ENCODE measurements at regions not wholly inside any gene's neighbourhood (a gene's known extent, or its start where the extent isn't known, plus 50 kb on each side); places are given as distances from the start of the nearest gene placed in this dataset.
"Not testable (repeated sequence)": the region's sequence is repeated elsewhere in the genome, so short reads cannot be mapped to it uniquely, and the experiment has no call there.

- FAIRE-seq (no peak), DNase-seq (ENCODE audit: insufficient read length, low spot score) (no peak)
- no peak for TF ChIP-seq CTCF (IDR thresholded peaks at IDR 0.05; ENCODE audit: insufficient read depth, missing control alignments)
These were observed 74.3 kb upstream of the NPAS2 start for GRCh38 chr2:100745604-100746003.

GRCh38 chr2:100747551-100747950 is 72.4 kb upstream of the NPAS2 start:
- FAIRE-seq (no peak), DNase-seq (ENCODE audit: insufficient read length, low spot score) (no peak)
- no peak for TF ChIP-seq CTCF (IDR thresholded peaks at IDR 0.05; ENCODE audit: insufficient read depth, missing control alignments)

GRCh38 chr2:100747996-100748615 is 71.8 kb upstream of the NPAS2 start:
- DNase-seq (ENCODE audit: insufficient read length, low spot score), result no peak
- no peak for FAIRE-seq
- no peak for TF ChIP-seq CTCF (IDR thresholded peaks at IDR 0.05; ENCODE audit: insufficient read depth, missing control alignments)

GRCh38 chr2:100748673-100749072 is 71.3 kb upstream of the NPAS2 start:
- no peak for DNase-seq (ENCODE audit: insufficient read length, low spot score)
- no peak for FAIRE-seq

GRCh38 chr2:100749771-100750542 is 70.0 kb upstream of the NPAS2 start:
- TF ChIP-seq CTCF (IDR thresholded peaks at IDR 0.05; ENCODE audit: insufficient read depth, missing control alignments), result no peak
- FAIRE-seq (no peak), DNase-seq (ENCODE audit: insufficient read length, low spot score) (no peak)

More at GRCh38 chr2:100748673-100749072, 71.3 kb upstream of the NPAS2 start:
- no peak for TF ChIP-seq CTCF (IDR thresholded peaks at IDR 0.05; ENCODE audit: insufficient read depth, missing control alignments)

- FAIRE-seq; DNase-seq (ENCODE audit: insufficient read length, low spot score): not testable (repeated sequence)
These were observed 67.9 kb upstream of the NPAS2 start for GRCh38 chr2:100751871-100752625.

- FAIRE-seq, result no peak
- DNase-seq (ENCODE audit: insufficient read length, low spot score), result no peak
- no peak for TF ChIP-seq CTCF (IDR thresholded peaks at IDR 0.05; ENCODE audit: insufficient read depth, missing control alignments)
These were observed 67.2 kb upstream of the NPAS2 start for GRCh38 chr2:100752628-100753333.
